Nucleus accumbens (tissue), 56 donors: ENCODE measurements at regions not wholly inside any gene's neighbourhood (a gene's known extent, or its start where the extent isn't known, plus 50 kb on each side); places are given as distances from the start of the nearest gene placed in this dataset.
A peak's percentile ranks its signal among the peaks of the same experiment; 100 is the strongest.

Experiments
- DNase-seq, 56 donors: peaks; one replicate each; lab custom pipeline; 2025; lab: John Stamatoyannopoulos, UW

GRCh38 chr2:236688157-236688556 lies 118.5 kb downstream of the ACKR3 start:
- no peak for DNase-seq

GRCh38 chr2:236688563-236689392 lies 119.2 kb downstream of the ACKR3 start:
- DNase-seq = peak in 3 of 56 donors; percentile 4 to 19 (median 7)

GRCh38 chr2:236689393-236689700 lies 119.7 kb downstream of the ACKR3 start:
- no peak for DNase-seq

- DNase-seq = no peak
Observed at GRCh38 chr2:236689981-236690380, 120.4 kb downstream of the ACKR3 start.

GRCh38 chr2:236690726-236691125 lies 121.1 kb downstream of the ACKR3 start:
- DNase-seq = no peak

GRCh38 chr2:236691799-236692167 lies 122.2 kb downstream of the ACKR3 start:
- DNase-seq = no peak

GRCh38 chr2:236692937-236693336 lies 123.3 kb downstream of the ACKR3 start:
- no peak for DNase-seq

GRCh38 chr2:236693531-236693930 lies 123.9 kb downstream of the ACKR3 start:
- DNase-seq = no peak

GRCh38 chr2:236694146-236694888 lies 124.7 kb downstream of the ACKR3 start:
- DNase-seq = no peak

- DNase-seq = no peak
Observed at GRCh38 chr2:236696834-236697233, 127.2 kb downstream of the ACKR3 start.

- DNase-seq = no peak
Observed at GRCh38 chr2:236698016-236698627, 128.5 kb downstream of the ACKR3 start.

GRCh38 chr2:236700703-236701102 lies 131.1 kb downstream of the ACKR3 start:
- no peak for DNase-seq

- DNase-seq = no peak
Observed at GRCh38 chr2:236702657-236703372, 133.2 kb downstream of the ACKR3 start.

GRCh38 chr2:236703373-236703709 lies 133.7 kb downstream of the ACKR3 start:
- DNase-seq = no peak

GRCh38 chr2:236703906-236704305 lies 134.3 kb downstream of the ACKR3 start:
- DNase-seq = no peak

GRCh38 chr2:236704887-236705286 lies 135.3 kb downstream of the ACKR3 start:
- DNase-seq = no peak

GRCh38 chr2:236705295-236706105 lies 135.9 kb downstream of the ACKR3 start:
- no peak for DNase-seq

- DNase-seq = no peak
Observed at GRCh38 chr2:236706288-236706687, 136.7 kb downstream of the ACKR3 start.

- DNase-seq = no peak
Observed at GRCh38 chr2:236706803-236707202, 137.2 kb downstream of the ACKR3 start.

- DNase-seq = no peak
Observed at GRCh38 chr2:236711440-236711839, 141.8 kb downstream of the ACKR3 start.
